Caco-2 (cell line): ENCODE measurements at regions not wholly inside any gene's neighbourhood (a gene's known extent, or its start where the extent isn't known, plus 50 kb on each side); places are given as distances from the start of the nearest gene placed in this dataset.
"Not testable (repeated sequence)": the region's sequence is repeated elsewhere in the genome, so short reads cannot be mapped to it uniquely, and the experiment has no call there.

Experiments used
- BruUV-seq: library from RNA; stranded (reverse); fragments of 400-500 nt; replicated peaks from 2 replicates; lab custom pipeline; 2021; lab: Mats Ljungman, UMichigan
- CTCF ChIA-PET: fragments of 300-600 bp; sonication (Branson Sonifier 250); formaldehyde crosslinking; loops from one replicate; lab custom pipeline; 2022; ENCODE audit warnings: antibody characterized with exemption; lab: Charles Lee
- POLR2A ChIA-PET: fragments of 300-600 bp; sonication (Branson Sonifier 250); formaldehyde crosslinking; loops from one replicate; lab custom pipeline; 2022; ENCODE audit warnings: antibody characterized with exemption; lab: Charles Lee
- DNase-seq, 2 experiments: peaks; one replicate each; pipeline versions ENCODE4 v3.0.0 to v3.0.0-alpha.2; 2020 to 2022
- H3K27me3 ChIP-seq: replicated peaks from 2 replicates; pipeline ENCODE4 v1.6.0; 2011; ENCODE audit warnings: low read length; ENCODE audit not compliant: control insufficient read depth, insufficient read depth
- H3K36me3 ChIP-seq: 2 replicates; pipeline ENCODE4 v1.5.1; 2011; ENCODE audit warnings: low read length; ENCODE audit not compliant: control insufficient read depth, insufficient read depth
- H3K4me1 ChIP-seq: fragments of 250-450 bp; sonication (Bioruptor Pico); 2 replicates; pipeline ENCODE4 v1.5.1; 2020; ENCODE audit warnings: mild to moderate bottlenecking
- H3K4me3 ChIP-seq: 2 replicates; pipeline ENCODE4 v1.5.1; 2011; ENCODE audit warnings: low read depth, mild to moderate bottlenecking, control low read depth, low read length
- H3K9me3 ChIP-seq: fragments of 250-450 bp; sonication (Bioruptor Pico); 2 replicates; pipeline ENCODE4 v1.5.1; 2020; ENCODE audit warnings: mild to moderate bottlenecking, moderate library complexity
- H3K27ac Mint-ChIP-seq: one replicate; pipeline ENCODE4 v1.8.0; 2022; ENCODE audit warnings: mixed read lengths; ENCODE audit not compliant: unreplicated experiment
- H3K27me3 Mint-ChIP-seq: one replicate; pipeline ENCODE4 v1.8.0; 2022; ENCODE audit warnings: mixed read lengths; ENCODE audit not compliant: insufficient read depth, unreplicated experiment
- H3K36me3 Mint-ChIP-seq: one replicate; pipeline ENCODE4 v1.8.0; 2022; ENCODE audit warnings: mild to moderate bottlenecking, mixed read lengths; ENCODE audit not compliant: insufficient read depth, unreplicated experiment
- H3K4me1 Mint-ChIP-seq: one replicate; pipeline ENCODE4 v1.8.0; 2022; ENCODE audit warnings: low read depth, mixed read lengths; ENCODE audit not compliant: unreplicated experiment
- H3K4me3 Mint-ChIP-seq: one replicate; pipeline ENCODE4 v1.8.0; 2022; ENCODE audit warnings: mild to moderate bottlenecking, moderate library complexity, mixed read lengths; ENCODE audit not compliant: unreplicated experiment
- H3K9me3 Mint-ChIP-seq: one replicate; pipeline ENCODE4 v1.8.0; 2022; ENCODE audit warnings: mixed read lengths; ENCODE audit not compliant: unreplicated experiment
- intact Hi-C: fragments of 100-400 bp; cut with micrococcal nuclease; formaldehyde crosslinking; loops from one replicate; pipeline ENCODE4 v1.10.0; 2022; ENCODE audit not compliant: unreplicated experiment
- TF ChIP-seq, protein P1 (sequence below), 2 experiments: fragments of 200-600 bp in 1 of 2; IDR thresholded peaks; 1 replicate in 1 of 2; 2 replicates in 1 of 2; pipeline versions ENCODE4 v1.5.1 to v1.8.0; 2011 to 2022; ENCODE audit warnings: antibody characterized with exemption in 1 of 2, control low read depth in 1 of 2, inconsistent platforms in 1 of 2, low read depth in 1 of 2, low read length in 1 of 2, mild to moderate bottlenecking in 1 of 2, moderate library complexity in 1 of 2; ENCODE audit not compliant: insufficient read depth in 1 of 2, severe bottlenecking in 1 of 2, unreplicated experiment in 1 of 2

DNA sequence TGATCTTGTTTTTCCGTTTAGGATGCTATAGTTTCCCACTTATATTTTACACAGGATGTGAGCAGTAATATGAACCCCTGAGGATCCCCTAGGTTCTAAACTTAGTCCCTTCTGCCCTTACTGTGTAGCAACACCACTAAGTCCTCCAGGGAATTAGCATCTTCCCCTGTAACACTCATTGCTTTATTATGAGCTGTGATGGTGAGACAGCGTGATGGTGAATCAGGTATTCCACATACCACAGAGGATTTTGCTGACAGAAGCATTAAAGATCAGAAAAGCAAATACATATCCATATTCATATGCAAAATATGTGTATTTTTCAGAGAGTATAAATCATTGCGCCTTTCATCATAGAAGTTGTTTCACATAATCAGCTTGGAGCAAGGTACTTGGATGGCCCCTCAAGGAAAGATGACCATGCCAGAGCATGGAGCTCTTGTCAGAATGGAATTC is 317.0 kb downstream of the ICE1 start:
- intact Hi-C loops = no loop called here
- POLR2A ChIA-PET = no interaction called here
- Histone ChIP-seq H3K27me3 (no peaks in the 10 kb centered on the region), H3K36me3 (no peaks in the 10 kb centered on the region), H3K4me1 (no peaks in the 10 kb centered on the region), H3K9me3 (no peaks in the 10 kb centered on the region), H3K4me3 (no peak overlapping the region)
- H3K27me3 Mint-ChIP-seq = peaks cover 10% of the 10 kb centered on the region
- no peaks in the 10 kb centered on the region for H3K4me1 Mint-ChIP-seq
- no peaks in the 10 kb centered on the region for H3K36me3 Mint-ChIP-seq
- H3K9me3 Mint-ChIP-seq = peaks cover 31% of the 10 kb centered on the region
- no peak for DNase-seq
- CTCF ChIA-PET = no interaction called here
- TF ChIP-seq, protein P1, sequence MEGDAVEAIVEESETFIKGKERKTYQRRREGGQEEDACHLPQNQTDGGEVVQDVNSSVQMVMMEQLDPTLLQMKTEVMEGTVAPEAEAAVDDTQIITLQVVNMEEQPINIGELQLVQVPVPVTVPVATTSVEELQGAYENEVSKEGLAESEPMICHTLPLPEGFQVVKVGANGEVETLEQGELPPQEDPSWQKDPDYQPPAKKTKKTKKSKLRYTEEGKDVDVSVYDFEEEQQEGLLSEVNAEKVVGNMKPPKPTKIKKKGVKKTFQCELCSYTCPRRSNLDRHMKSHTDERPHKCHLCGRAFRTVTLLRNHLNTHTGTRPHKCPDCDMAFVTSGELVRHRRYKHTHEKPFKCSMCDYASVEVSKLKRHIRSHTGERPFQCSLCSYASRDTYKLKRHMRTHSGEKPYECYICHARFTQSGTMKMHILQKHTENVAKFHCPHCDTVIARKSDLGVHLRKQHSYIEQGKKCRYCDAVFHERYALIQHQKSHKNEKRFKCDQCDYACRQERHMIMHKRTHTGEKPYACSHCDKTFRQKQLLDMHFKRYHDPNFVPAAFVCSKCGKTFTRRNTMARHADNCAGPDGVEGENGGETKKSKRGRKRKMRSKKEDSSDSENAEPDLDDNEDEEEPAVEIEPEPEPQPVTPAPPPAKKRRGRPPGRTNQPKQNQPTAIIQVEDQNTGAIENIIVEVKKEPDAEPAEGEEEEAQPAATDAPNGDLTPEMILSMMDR (IDR thresholded peaks at IDR 0.05; ENCODE audit: insufficient read depth in 1 of 2, low read depth in 1 of 2, low read length in 1 of 2, severe bottlenecking in 1 of 2, unreplicated experiment in 1 of 2) = no peak
- no peak overlapping the region for H3K4me3 Mint-ChIP-seq
- no TSS peak for BruUV-seq
- H3K27ac Mint-ChIP-seq = no peak overlapping the region

DNA sequence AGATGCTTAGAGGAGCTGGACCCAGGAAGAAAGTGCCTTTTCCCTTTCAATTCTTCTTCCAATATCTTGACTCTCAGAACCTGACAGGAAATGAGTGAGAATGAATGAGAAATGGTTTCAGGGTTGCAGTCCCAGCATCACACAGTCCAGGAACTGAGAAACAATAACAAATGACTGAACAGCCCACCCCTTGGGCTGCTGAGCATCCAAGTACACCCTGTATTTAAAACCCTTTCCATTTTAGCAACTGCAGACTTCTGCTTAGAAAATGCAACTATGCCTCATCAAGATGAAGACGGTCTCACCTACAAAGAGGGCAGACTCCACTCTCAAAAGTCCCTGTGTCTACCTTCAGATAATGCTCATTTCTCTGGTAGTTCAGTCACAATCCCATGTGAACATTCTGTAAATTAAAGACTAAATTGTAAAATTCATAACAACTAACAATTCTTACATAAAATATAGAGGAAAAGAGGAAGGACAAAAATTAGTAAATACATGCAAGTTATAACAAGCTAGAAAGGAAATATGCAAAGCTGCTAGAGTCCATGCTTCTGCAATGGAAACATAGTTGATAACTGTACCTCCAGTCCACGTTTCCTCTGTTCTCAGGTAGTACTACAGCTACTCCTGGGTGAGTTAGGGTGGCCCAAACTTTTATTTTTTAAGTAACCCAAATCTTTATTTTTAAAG is 316.5 kb downstream of the ICE1 start:
- no peak for DNase-seq
- Histone ChIP-seq H3K36me3 (no peaks in the 10 kb centered on the region), H3K27me3 (no peaks in the 10 kb centered on the region), H3K4me3 (no peak overlapping the region), H3K4me1 (no peaks in the 10 kb centered on the region), H3K9me3 (no peaks in the 10 kb centered on the region)
- no peaks in the 10 kb centered on the region for H3K4me1 Mint-ChIP-seq
- ChIA-PET POLR2A (no interaction called here), CTCF (no interaction called here)
- H3K36me3 Mint-ChIP-seq = no peaks in the 10 kb centered on the region
- intact Hi-C loops = no loop called here
- H3K27me3 Mint-ChIP-seq = peaks cover 10% of the 10 kb centered on the region
- H3K4me3 Mint-ChIP-seq = no peak overlapping the region
- BruUV-seq = no TSS peak
- peaks cover 30% of the 10 kb centered on the region for H3K9me3 Mint-ChIP-seq
- TF ChIP-seq, protein P1 (IDR thresholded peaks at IDR 0.05; ENCODE audit: insufficient read depth in 1 of 2, low read depth in 1 of 2, low read length in 1 of 2, severe bottlenecking in 1 of 2, unreplicated experiment in 1 of 2) = no peak
- H3K27ac Mint-ChIP-seq = no peak overlapping the region

DNA sequence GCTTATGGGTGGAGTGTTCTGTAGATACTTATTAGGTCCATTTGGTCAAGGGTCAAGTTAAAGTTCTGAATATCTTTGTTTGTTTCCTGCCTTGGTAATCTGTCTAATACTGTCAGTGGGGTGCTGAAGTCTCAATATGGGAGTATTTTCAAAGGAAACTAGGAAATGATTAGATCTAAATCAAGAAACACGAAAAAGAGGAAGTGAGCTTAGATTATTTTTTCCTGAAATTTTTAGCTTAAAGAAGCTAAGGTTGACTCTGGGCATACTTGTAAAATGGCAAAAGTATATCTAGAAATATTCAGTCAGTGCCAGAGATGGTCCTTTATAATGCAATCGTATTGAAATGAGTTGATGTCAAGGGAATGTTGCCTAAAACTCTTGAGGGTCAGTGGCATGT is 313.5 kb downstream of the ICE1 start:
- H3K9me3 Mint-ChIP-seq = peaks cover 19% of the 10 kb centered on the region
- H3K4me1 ChIP-seq = no peaks in the 10 kb centered on the region
- H3K36me3 Mint-ChIP-seq = no peaks in the 10 kb centered on the region
- TF ChIP-seq, protein P1 (IDR thresholded peaks at IDR 0.05; ENCODE audit: insufficient read depth in 1 of 2, low read depth in 1 of 2, low read length in 1 of 2, severe bottlenecking in 1 of 2, unreplicated experiment in 1 of 2) = no peak
- H3K4me1 Mint-ChIP-seq = no peaks in the 10 kb centered on the region
- H3K4me3 Mint-ChIP-seq = no peak overlapping the region
- BruUV-seq = no TSS peak
- CTCF ChIA-PET = no interaction called here
- POLR2A ChIA-PET = no interaction called here
- peaks cover 10% of the 10 kb centered on the region for H3K27me3 Mint-ChIP-seq
- H3K27me3 ChIP-seq = no peaks in the 10 kb centered on the region
- no peak for DNase-seq
- no peak overlapping the region for H3K4me3 ChIP-seq
- intact Hi-C loops = no loop called here
- no peaks in the 10 kb centered on the region for H3K9me3 ChIP-seq
- H3K36me3 ChIP-seq = no peaks in the 10 kb centered on the region
- no peak overlapping the region for H3K27ac Mint-ChIP-seq

DNA sequence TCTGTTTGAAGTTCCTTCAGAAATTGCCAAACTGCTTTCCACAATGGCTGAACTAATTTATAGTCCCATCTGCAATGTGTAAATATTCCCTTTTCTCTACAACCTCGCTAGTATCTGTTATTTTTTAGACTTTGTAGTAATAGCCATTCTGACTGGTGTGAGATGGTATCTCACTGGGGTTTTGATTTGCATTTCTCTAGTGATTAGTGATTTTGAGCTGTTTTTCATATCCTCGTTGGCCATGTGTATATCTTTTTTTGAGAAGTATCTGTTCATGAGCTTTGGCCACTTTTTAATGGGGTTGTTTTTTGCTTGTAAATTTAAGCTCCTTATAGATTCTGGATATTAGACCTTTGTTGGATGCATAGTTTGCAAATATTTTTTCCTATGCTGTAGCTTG is 310.6 kb downstream of the ICE1 start:
- not testable (repeated sequence) for H3K4me1 Mint-ChIP-seq

More for the DNA sequence above, 310.6 kb downstream of the ICE1 start:
- CTCF ChIA-PET, POLR2A ChIA-PET, H3K4me3 ChIP-seq, H3K27me3 ChIP-seq, BruUV-seq, H3K36me3 Mint-ChIP-seq, DNase-seq, H3K36me3 ChIP-seq, H3K9me3 ChIP-seq, H3K4me3 Mint-ChIP-seq, H3K27ac Mint-ChIP-seq, H3K4me1 ChIP-seq, intact Hi-C loops: not testable (repeated sequence)
- Mint-ChIP-seq H3K27me3 (peaks cover 10% of the 10 kb centered on the region), H3K9me3 (peaks cover 17% of the 10 kb centered on the region)
